ENCODE measurements at regions not wholly inside any gene's neighbourhood (a gene's known extent, or its start where the extent isn't known, plus 50 kb on each side); places are given as distances from the start of the nearest gene placed in this dataset.

- Histone ChIP-seq H3K36me3 (no peaks in the 10 kb centered on the region), H3K27me3 (no peaks in the 10 kb centered on the region), H3K27ac (no peak overlapping the region), H3K9me3 (no peaks in the 10 kb centered on the region), H3K4me1 (no peaks in the 10 kb centered on the region), H3K4me3 (no peak overlapping the region)
- no peak for DNase-seq (ENCODE audit: low spot score)
- no peak for TF ChIP-seq CTCF (IDR thresholded peaks at IDR 0.05)
These were observed 150.0 kb downstream of the SHOX2 start for GRCh38 chr3:157956176-157956575.

GRCh38 chr3:157953565-157953964, 152.7 kb downstream of the SHOX2 start:
- no peak overlapping the region for H3K27ac ChIP-seq
- no peaks in the 10 kb centered on the region for H3K36me3 ChIP-seq
- no peaks in the 10 kb centered on the region for H3K4me1 ChIP-seq
- no peak for TF ChIP-seq CTCF (IDR thresholded peaks at IDR 0.05)
- no peak for DNase-seq (ENCODE audit: low spot score)
- H3K4me3 ChIP-seq = no peak overlapping the region
- H3K27me3 ChIP-seq = no peaks in the 10 kb centered on the region
- H3K9me3 ChIP-seq = no peaks in the 10 kb centered on the region

GRCh38 chr3:157948605-157949383, 157.4 kb downstream of the SHOX2 start:
- Histone ChIP-seq H3K27me3 (no peaks in the 10 kb centered on the region), H3K4me3 (no peak overlapping the region), H3K9me3 (no peaks in the 10 kb centered on the region), H3K4me1 (no peaks in the 10 kb centered on the region), H3K36me3 (no peaks in the 10 kb centered on the region), H3K27ac (no peak overlapping the region)
- no peak for TF ChIP-seq CTCF (IDR thresholded peaks at IDR 0.05)
- DNase-seq (ENCODE audit: low spot score) = no peak

- Histone ChIP-seq H3K27ac (no peak overlapping the region), H3K4me1 (no peaks in the 10 kb centered on the region), H3K27me3 (no peaks in the 10 kb centered on the region), H3K9me3 (no peaks in the 10 kb centered on the region), H3K4me3 (no peak overlapping the region), H3K36me3 (no peaks in the 10 kb centered on the region)
- DNase-seq (ENCODE audit: low spot score) = no peak
- no peak for TF ChIP-seq CTCF (IDR thresholded peaks at IDR 0.05)
These were observed 167.1 kb downstream of the SHOX2 start for GRCh38 chr3:157939166-157939565.

- no peak for DNase-seq (ENCODE audit: low spot score)
- no peak for TF ChIP-seq CTCF (IDR thresholded peaks at IDR 0.05)
These were observed 168.0 kb downstream of the SHOX2 start for GRCh38 chr3:157938154-157938779.

More at GRCh38 chr3:157938154-157938779, 168.0 kb downstream of the SHOX2 start:
- Histone ChIP-seq H3K4me1 (no peaks in the 10 kb centered on the region), H3K4me3 (no peak overlapping the region), H3K36me3 (no peaks in the 10 kb centered on the region), H3K27ac (no peak overlapping the region), H3K27me3 (no peaks in the 10 kb centered on the region), H3K9me3 (no peaks in the 10 kb centered on the region)

Measured in right atrium auricular region (tissue), 2 donors.